Osteocyte (in vitro differentiated cells): ENCODE measurements at regions not wholly inside any gene's neighbourhood (a gene's known extent, or its start where the extent isn't known, plus 50 kb on each side); places are given as distances from the start of the nearest gene placed in this dataset.

Experiments used
- DNase-seq: peaks from one replicate; pipeline ENCODE4 v3.0.0; 2021; ENCODE audit warnings: mixed read lengths; ENCODE audit not compliant: unreplicated experiment; ENCODE audit errors: extremely low spot score
- H3K27ac Mint-ChIP-seq: one replicate; pipeline ENCODE4 v1.8.0; 2021; ENCODE audit warnings: mild to moderate bottlenecking, mixed read lengths; ENCODE audit not compliant: unreplicated experiment
- H3K27me3 Mint-ChIP-seq: one replicate; pipeline ENCODE4 v1.8.0; 2021; ENCODE audit warnings: mixed read lengths; ENCODE audit not compliant: unreplicated experiment
- H3K36me3 Mint-ChIP-seq: one replicate; pipeline ENCODE4 v1.8.0; 2021; ENCODE audit warnings: mixed read lengths; ENCODE audit not compliant: unreplicated experiment
- H3K4me1 Mint-ChIP-seq: one replicate; pipeline ENCODE4 v1.8.0; 2021; ENCODE audit warnings: mixed read lengths; ENCODE audit not compliant: unreplicated experiment
- H3K4me3 Mint-ChIP-seq: one replicate; pipeline ENCODE4 v1.8.0; 2021; ENCODE audit warnings: mild to moderate bottlenecking, moderate library complexity, mixed read lengths; ENCODE audit not compliant: unreplicated experiment
- H3K9me3 Mint-ChIP-seq: one replicate; pipeline ENCODE4 v1.8.0; 2021; ENCODE audit warnings: mixed read lengths; ENCODE audit not compliant: unreplicated experiment
- TF ChIP-seq, protein P1 (sequence below): fragments of 200-600 bp; sonication (generic); IDR thresholded peaks from 2 replicates; pipeline ENCODE4 v1.5.0; 2021; ENCODE audit warnings: antibody characterized with exemption, mild to moderate bottlenecking, moderate library complexity

DNA sequence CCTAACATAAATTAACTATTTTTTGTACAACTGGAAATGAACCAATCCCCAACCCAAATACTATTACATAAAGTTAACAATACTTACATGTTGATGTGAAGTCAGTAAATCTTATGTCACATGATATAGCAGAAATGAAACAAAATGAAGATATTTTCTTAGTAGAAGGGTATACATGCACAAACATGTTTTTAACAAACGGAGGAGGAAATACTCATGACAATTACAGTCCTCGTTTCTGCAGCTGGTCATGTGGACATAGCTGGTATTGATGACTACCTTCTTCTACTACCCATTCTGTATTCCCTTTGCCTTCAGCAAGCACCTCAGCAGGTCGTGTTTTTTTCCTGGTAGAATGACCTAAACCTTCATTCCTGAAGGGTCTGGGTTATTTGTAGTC, 252.3 kb downstream of the HTR7 start:
- Mint-ChIP-seq H3K27ac (no peak overlapping the region), H3K36me3 (no peaks in the 10 kb centered on the region), H3K9me3 (no peaks in the 10 kb centered on the region), H3K4me3 (no peak overlapping the region), H3K4me1 (no peaks in the 10 kb centered on the region), H3K27me3 (peaks cover 2% of the 10 kb centered on the region)
- DNase-seq, result no peak
- TF ChIP-seq, protein P1, sequence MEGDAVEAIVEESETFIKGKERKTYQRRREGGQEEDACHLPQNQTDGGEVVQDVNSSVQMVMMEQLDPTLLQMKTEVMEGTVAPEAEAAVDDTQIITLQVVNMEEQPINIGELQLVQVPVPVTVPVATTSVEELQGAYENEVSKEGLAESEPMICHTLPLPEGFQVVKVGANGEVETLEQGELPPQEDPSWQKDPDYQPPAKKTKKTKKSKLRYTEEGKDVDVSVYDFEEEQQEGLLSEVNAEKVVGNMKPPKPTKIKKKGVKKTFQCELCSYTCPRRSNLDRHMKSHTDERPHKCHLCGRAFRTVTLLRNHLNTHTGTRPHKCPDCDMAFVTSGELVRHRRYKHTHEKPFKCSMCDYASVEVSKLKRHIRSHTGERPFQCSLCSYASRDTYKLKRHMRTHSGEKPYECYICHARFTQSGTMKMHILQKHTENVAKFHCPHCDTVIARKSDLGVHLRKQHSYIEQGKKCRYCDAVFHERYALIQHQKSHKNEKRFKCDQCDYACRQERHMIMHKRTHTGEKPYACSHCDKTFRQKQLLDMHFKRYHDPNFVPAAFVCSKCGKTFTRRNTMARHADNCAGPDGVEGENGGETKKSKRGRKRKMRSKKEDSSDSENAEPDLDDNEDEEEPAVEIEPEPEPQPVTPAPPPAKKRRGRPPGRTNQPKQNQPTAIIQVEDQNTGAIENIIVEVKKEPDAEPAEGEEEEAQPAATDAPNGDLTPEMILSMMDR, result no peak

DNA sequence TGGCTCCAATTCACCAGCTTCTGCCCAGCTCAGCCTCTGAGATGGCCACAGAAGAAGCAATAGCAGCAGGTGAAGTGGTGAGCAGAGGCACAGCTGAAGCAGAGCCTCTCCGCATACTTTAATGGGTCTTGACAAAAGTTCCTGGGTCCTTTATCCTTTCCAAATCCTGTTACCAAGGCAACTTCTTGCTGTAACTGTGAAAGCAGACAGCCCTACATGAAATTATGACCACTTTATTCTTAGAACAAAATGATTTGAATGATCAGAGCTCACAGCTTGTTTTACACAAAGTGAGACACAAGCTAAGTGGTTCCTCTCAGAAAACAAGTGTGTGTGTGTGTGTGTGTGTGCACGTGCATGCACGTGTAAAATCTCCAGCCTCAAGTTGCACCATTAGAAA, 245.6 kb downstream of the HTR7 start:
- no peak overlapping the region for H3K27ac Mint-ChIP-seq
- DNase-seq, result no peak
- no peak overlapping the region for H3K4me3 Mint-ChIP-seq
- H3K4me1 Mint-ChIP-seq, result no peaks in the 10 kb centered on the region
- no peaks in the 10 kb centered on the region for H3K9me3 Mint-ChIP-seq
- TF ChIP-seq, protein P1, result no peak
- no peaks in the 10 kb centered on the region for H3K36me3 Mint-ChIP-seq
- peaks cover 5% of the 10 kb centered on the region for H3K27me3 Mint-ChIP-seq

DNA sequence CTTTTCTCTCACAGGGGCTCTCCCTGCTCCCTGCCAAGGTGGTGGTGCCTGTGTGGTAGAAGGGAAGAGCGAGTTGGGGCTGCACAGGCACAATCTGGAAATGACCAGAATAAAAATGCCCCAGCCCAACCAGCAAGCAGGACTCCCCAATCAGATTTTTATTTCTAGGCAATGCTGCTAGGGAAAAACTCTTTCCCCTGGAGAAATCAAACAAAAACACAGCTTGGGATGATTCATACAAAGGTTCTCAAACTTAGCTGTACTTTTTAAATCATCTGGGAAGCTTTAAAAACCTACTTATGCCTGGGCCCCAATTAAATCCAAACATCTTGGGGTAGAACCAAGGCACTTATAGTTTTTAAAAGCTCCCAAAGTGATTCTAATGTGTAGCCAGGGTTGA, 243.2 kb downstream of the HTR7 start:
- DNase-seq, result no peak
- Mint-ChIP-seq H3K27ac (no peak overlapping the region), H3K27me3 (peaks cover 5% of the 10 kb centered on the region), H3K9me3 (no peaks in the 10 kb centered on the region), H3K4me1 (no peaks in the 10 kb centered on the region), H3K4me3 (no peak overlapping the region), H3K36me3 (no peaks in the 10 kb centered on the region)
- TF ChIP-seq, protein P1, result no peak

DNA sequence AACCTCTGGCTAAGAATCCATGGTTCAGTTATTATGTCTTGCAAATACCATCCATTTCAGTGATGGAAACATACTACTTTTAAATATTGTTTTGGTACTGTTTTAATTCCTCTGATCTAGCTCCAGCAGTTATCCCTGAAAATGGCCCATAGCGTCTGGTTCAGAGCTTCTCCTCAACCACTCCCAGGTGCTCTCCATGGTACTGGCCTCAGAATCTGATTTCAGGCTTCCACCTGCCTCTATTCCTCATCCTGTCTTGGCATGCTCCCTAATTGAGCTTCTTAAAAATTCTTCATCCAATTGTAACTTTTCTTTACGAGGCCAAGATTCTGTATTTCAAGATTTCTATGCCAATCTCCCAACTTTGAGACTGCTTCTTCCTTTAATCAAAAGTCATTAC, 236.3 kb downstream of the HTR7 start:
- no peak overlapping the region for H3K4me3 Mint-ChIP-seq
- no peaks in the 10 kb centered on the region for H3K36me3 Mint-ChIP-seq
- DNase-seq, result no peak
- H3K27ac Mint-ChIP-seq, result no peak overlapping the region
- H3K9me3 Mint-ChIP-seq, result no peaks in the 10 kb centered on the region
- H3K27me3 Mint-ChIP-seq, result peaks cover 11% of the 10 kb centered on the region
- TF ChIP-seq, protein P1, result no peak
- no peaks in the 10 kb centered on the region for H3K4me1 Mint-ChIP-seq

DNA sequence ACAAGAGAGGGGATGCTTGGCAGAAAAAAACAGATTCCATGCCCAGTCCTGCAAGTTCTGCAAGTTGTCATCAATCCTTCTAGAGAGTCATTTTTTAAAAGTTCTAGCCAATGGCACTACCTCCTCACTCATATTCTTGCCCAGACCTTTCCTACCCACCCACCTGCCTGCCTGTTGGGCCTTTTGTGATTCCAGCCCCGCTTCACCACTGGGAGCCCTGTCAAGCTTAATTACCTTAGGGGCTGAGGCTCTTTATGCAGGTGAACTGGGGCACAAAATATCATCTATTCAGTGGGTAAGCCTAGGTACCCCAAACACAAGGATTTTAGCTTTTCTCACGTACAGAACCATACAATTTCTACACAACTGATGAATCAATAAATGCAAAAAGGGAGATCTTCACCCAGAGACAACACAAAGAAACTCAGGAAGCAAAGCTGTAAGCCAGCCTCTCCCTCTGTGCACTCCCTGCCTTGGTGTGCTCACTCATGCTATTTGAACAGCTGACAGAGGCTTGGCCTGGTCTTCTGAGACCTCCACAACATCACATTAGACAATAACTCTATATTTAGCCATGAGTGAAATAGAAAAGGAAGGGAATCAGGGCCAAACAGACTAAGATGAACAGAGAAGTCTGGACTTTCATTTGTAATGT, 222.6 kb downstream of the HTR7 start:
- no peaks in the 10 kb centered on the region for H3K4me1 Mint-ChIP-seq
- TF ChIP-seq, protein P1, result no peak
- H3K27me3 Mint-ChIP-seq, result peaks cover 16% of the 10 kb centered on the region
- no peaks in the 10 kb centered on the region for H3K36me3 Mint-ChIP-seq
- H3K27ac Mint-ChIP-seq, result no peak overlapping the region
- no peak overlapping the region for H3K4me3 Mint-ChIP-seq
- DNase-seq, result no peak
- no peaks in the 10 kb centered on the region for H3K9me3 Mint-ChIP-seq
